ENCODE measurements at regions not wholly inside any gene's neighbourhood (a gene's known extent, or its start where the extent isn't known, plus 50 kb on each side); places are given as distances from the start of the nearest gene placed in this dataset.

GRCh38 chr11:127677660-127678425, 677.3 kb upstream of the KIRREL3 start:
- no peaks in the 10 kb centered on the region for H3K4me1 ChIP-seq (ENCODE audit: insufficient read depth, low read length)
- H3K9ac ChIP-seq (ENCODE audit: low read length), result no peak overlapping the region
- no peak for DNase-seq (ENCODE audit: low read depth)
- no peaks in the 10 kb centered on the region for H4K20me1 ChIP-seq (ENCODE audit: insufficient read depth, low read length)
- no peaks in the 10 kb centered on the region for H3K27me3 ChIP-seq (ENCODE audit: insufficient read depth, low read length)
- no peak for FAIRE-seq
- no peaks in the 10 kb centered on the region for H3K27me3 Mint-ChIP-seq (ENCODE audit: low read depth, unreplicated experiment)
- H3K9me3 Mint-ChIP-seq (ENCODE audit: unreplicated experiment), result no peaks in the 10 kb centered on the region
- no peak for TF ChIP-seq CTCF (IDR thresholded peaks at IDR 0.05; ENCODE audit: insufficient read depth, low read depth, low read length)
- no peak for TF ChIP-seq EZH2 (IDR thresholded peaks at IDR 0.05; ENCODE audit: insufficient read depth, low read length)
- H2AFZ ChIP-seq (ENCODE audit: low read depth, low read length), result no peak overlapping the region
- H3K4me2 ChIP-seq (ENCODE audit: low read length), result no peak overlapping the region
- H3K79me2 ChIP-seq (ENCODE audit: insufficient read depth, low read length), result no peaks in the 10 kb centered on the region
- H3K36me3 Mint-ChIP-seq (ENCODE audit: low read depth, unreplicated experiment), result no peaks in the 10 kb centered on the region
- H3K27ac Mint-ChIP-seq (ENCODE audit: unreplicated experiment), result no peak overlapping the region
- H3K4me3 Mint-ChIP-seq (ENCODE audit: unreplicated experiment), result no peak overlapping the region
- H3K9me3 ChIP-seq (ENCODE audit: insufficient read depth, low read depth, low read length), result no peaks in the 10 kb centered on the region
- H3K4me1 Mint-ChIP-seq (ENCODE audit: low read depth, unreplicated experiment), result no peaks in the 10 kb centered on the region
- H3K27ac ChIP-seq (ENCODE audit: low read depth, low read length), result no peak overlapping the region
- no peaks in the 10 kb centered on the region for H3K36me3 ChIP-seq (ENCODE audit: insufficient read depth, low read length)
- no peak overlapping the region for H3K4me3 ChIP-seq (ENCODE audit: insufficient read depth, low read depth, low read length)

- H3K4me3 Mint-ChIP-seq (ENCODE audit: unreplicated experiment), result no peak overlapping the region
- H3K4me1 Mint-ChIP-seq (ENCODE audit: low read depth, unreplicated experiment), result no peaks in the 10 kb centered on the region
- H2AFZ ChIP-seq (ENCODE audit: low read depth, low read length), result no peak overlapping the region
- no peak overlapping the region for H3K4me2 ChIP-seq (ENCODE audit: low read length)
- H3K9ac ChIP-seq (ENCODE audit: low read length), result no peak overlapping the region
- H3K27ac ChIP-seq (ENCODE audit: low read depth, low read length), result no peak overlapping the region
- H3K27me3 ChIP-seq (ENCODE audit: insufficient read depth, low read length), result no peaks in the 10 kb centered on the region
- no peaks in the 10 kb centered on the region for H3K27me3 Mint-ChIP-seq (ENCODE audit: low read depth, unreplicated experiment)
- no peaks in the 10 kb centered on the region for H4K20me1 ChIP-seq (ENCODE audit: insufficient read depth, low read length)
- FAIRE-seq, result no peak
- DNase-seq (ENCODE audit: low read depth), result no peak
- TF ChIP-seq CTCF (IDR thresholded peaks at IDR 0.05; ENCODE audit: insufficient read depth, low read depth, low read length), result no peak
- no peak for TF ChIP-seq EZH2 (IDR thresholded peaks at IDR 0.05; ENCODE audit: insufficient read depth, low read length)
- no peaks in the 10 kb centered on the region for H3K36me3 ChIP-seq (ENCODE audit: insufficient read depth, low read length)
- H3K9me3 ChIP-seq (ENCODE audit: insufficient read depth, low read depth, low read length), result no peaks in the 10 kb centered on the region
- H3K9me3 Mint-ChIP-seq (ENCODE audit: unreplicated experiment), result no peaks in the 10 kb centered on the region
- H3K4me1 ChIP-seq (ENCODE audit: insufficient read depth, low read length), result no peaks in the 10 kb centered on the region
- H3K27ac Mint-ChIP-seq (ENCODE audit: unreplicated experiment), result no peak overlapping the region
- H3K4me3 ChIP-seq (ENCODE audit: insufficient read depth, low read depth, low read length), result no peak overlapping the region
- no peaks in the 10 kb centered on the region for H3K36me3 Mint-ChIP-seq (ENCODE audit: low read depth, unreplicated experiment)
- no peaks in the 10 kb centered on the region for H3K79me2 ChIP-seq (ENCODE audit: insufficient read depth, low read length)
Observed at GRCh38 chr11:127675581-127675980, 675.0 kb upstream of the KIRREL3 start.

- Histone ChIP-seq H3K4me3 (ENCODE audit: insufficient read depth, low read depth, low read length) (no peak overlapping the region), H3K9me3 (ENCODE audit: insufficient read depth, low read depth, low read length) (no peaks in the 10 kb centered on the region), H3K79me2 (ENCODE audit: insufficient read depth, low read length) (no peaks in the 10 kb centered on the region), H3K4me1 (ENCODE audit: insufficient read depth, low read length) (no peaks in the 10 kb centered on the region), H3K27me3 (ENCODE audit: insufficient read depth, low read length) (no peaks in the 10 kb centered on the region), H3K9ac (ENCODE audit: low read length) (no peak overlapping the region), H2AFZ (ENCODE audit: low read depth, low read length) (no peak overlapping the region), H4K20me1 (ENCODE audit: insufficient read depth, low read length) (no peaks in the 10 kb centered on the region), H3K27ac (ENCODE audit: low read depth, low read length) (no peak overlapping the region), H3K4me2 (ENCODE audit: low read length) (no peak overlapping the region), H3K36me3 (ENCODE audit: insufficient read depth, low read length) (no peaks in the 10 kb centered on the region)
- no peak overlapping the region for H3K27ac Mint-ChIP-seq (ENCODE audit: unreplicated experiment)
- H3K4me3 Mint-ChIP-seq (ENCODE audit: unreplicated experiment), result no peak overlapping the region
- DNase-seq (ENCODE audit: low read depth) (no peak), FAIRE-seq (no peak)
- H3K4me1 Mint-ChIP-seq (ENCODE audit: low read depth, unreplicated experiment), result no peaks in the 10 kb centered on the region
- H3K27me3 Mint-ChIP-seq (ENCODE audit: low read depth, unreplicated experiment), result no peaks in the 10 kb centered on the region
- H3K36me3 Mint-ChIP-seq (ENCODE audit: low read depth, unreplicated experiment), result no peaks in the 10 kb centered on the region
- no peak for TF ChIP-seq CTCF (IDR thresholded peaks at IDR 0.05; ENCODE audit: insufficient read depth, low read depth, low read length)
- no peak for TF ChIP-seq EZH2 (IDR thresholded peaks at IDR 0.05; ENCODE audit: insufficient read depth, low read length)
- H3K9me3 Mint-ChIP-seq (ENCODE audit: unreplicated experiment), result no peaks in the 10 kb centered on the region
Observed at GRCh38 chr11:127674754-127675153, 674.2 kb upstream of the KIRREL3 start.

Measured in astrocyte (in vitro differentiated cells and primary cell).